GM23338 (cell line): ENCODE measurements at regions not wholly inside any gene's neighbourhood (a gene's known extent, or its start where the extent isn't known, plus 50 kb on each side); places are given as distances from the start of the nearest gene placed in this dataset.

Experiments used
- EZH2 ChIP-seq: fragments of 200-600 bp; sonication (generic); IDR thresholded peaks from one replicate; pipeline ENCODE4 v1.8.0; 2017; ENCODE audit warnings: antibody characterized with exemption, mild to moderate bottlenecking, low read depth; ENCODE audit not compliant: unreplicated experiment
- EZH2phosphoT487 ChIP-seq: fragments of 200-600 bp; sonication (generic); IDR thresholded peaks from one replicate; pipeline ENCODE4 v1.8.1; 2018; ENCODE audit warnings: antibody characterized with exemption; ENCODE audit not compliant: unreplicated experiment
- POLR2AphosphoS5 ChIP-seq: IDR thresholded peaks from 2 replicates; pipeline ENCODE4 v1.6.1; 2016; ENCODE audit warnings: antibody characterized with exemption, low read depth
- TF ChIP-seq, protein P1 (sequence below), 2 experiments: fragments of 200-600 bp in 1 of 2; sonication (generic) in 1 of 2; conservative IDR thresholded peaks; 2 replicates each; pipeline versions ENCODE4 v1.5.1 to v1.6.1; 2016 to 2017; ENCODE audit warnings: antibody characterized with exemption in 2 of 2, low read depth in 2 of 2, mild to moderate bottlenecking in 2 of 2, moderate library complexity in 1 of 2
- TF ChIP-seq, protein P2 (sequence below): IDR thresholded peaks from one replicate; pipeline ENCODE4 v1.6.1; 2018; ENCODE audit warnings: antibody characterized with exemption; ENCODE audit not compliant: unreplicated experiment

DNA sequence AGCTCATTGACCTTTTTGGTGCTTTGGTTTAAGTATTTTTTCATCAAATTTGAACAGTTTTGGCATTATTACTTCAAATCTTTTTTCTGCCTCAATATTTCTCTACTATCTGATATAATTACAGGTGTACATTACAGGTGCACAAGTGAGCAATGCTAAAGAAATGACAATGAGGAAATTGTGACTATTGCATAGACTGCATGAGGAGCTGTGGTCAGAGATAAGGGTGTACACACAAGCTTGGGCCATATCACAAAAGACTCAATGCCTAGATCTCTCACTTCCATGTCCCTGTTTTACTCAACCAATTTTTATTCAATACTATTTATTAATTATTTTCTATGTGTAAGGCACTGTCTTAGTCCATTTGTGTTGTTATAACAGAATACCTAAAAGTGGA lies 251.0 kb upstream of the UBASH3B start:
- TF ChIP-seq, protein P1, sequence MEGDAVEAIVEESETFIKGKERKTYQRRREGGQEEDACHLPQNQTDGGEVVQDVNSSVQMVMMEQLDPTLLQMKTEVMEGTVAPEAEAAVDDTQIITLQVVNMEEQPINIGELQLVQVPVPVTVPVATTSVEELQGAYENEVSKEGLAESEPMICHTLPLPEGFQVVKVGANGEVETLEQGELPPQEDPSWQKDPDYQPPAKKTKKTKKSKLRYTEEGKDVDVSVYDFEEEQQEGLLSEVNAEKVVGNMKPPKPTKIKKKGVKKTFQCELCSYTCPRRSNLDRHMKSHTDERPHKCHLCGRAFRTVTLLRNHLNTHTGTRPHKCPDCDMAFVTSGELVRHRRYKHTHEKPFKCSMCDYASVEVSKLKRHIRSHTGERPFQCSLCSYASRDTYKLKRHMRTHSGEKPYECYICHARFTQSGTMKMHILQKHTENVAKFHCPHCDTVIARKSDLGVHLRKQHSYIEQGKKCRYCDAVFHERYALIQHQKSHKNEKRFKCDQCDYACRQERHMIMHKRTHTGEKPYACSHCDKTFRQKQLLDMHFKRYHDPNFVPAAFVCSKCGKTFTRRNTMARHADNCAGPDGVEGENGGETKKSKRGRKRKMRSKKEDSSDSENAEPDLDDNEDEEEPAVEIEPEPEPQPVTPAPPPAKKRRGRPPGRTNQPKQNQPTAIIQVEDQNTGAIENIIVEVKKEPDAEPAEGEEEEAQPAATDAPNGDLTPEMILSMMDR (conservative IDR thresholded peaks at IDR 0.05; ENCODE audit: low read depth in 2 of 2), result no peak
- TF ChIP-seq EZH2, result no peak
- no peak for TF ChIP-seq POLR2AphosphoS5
- TF ChIP-seq, protein P2, sequence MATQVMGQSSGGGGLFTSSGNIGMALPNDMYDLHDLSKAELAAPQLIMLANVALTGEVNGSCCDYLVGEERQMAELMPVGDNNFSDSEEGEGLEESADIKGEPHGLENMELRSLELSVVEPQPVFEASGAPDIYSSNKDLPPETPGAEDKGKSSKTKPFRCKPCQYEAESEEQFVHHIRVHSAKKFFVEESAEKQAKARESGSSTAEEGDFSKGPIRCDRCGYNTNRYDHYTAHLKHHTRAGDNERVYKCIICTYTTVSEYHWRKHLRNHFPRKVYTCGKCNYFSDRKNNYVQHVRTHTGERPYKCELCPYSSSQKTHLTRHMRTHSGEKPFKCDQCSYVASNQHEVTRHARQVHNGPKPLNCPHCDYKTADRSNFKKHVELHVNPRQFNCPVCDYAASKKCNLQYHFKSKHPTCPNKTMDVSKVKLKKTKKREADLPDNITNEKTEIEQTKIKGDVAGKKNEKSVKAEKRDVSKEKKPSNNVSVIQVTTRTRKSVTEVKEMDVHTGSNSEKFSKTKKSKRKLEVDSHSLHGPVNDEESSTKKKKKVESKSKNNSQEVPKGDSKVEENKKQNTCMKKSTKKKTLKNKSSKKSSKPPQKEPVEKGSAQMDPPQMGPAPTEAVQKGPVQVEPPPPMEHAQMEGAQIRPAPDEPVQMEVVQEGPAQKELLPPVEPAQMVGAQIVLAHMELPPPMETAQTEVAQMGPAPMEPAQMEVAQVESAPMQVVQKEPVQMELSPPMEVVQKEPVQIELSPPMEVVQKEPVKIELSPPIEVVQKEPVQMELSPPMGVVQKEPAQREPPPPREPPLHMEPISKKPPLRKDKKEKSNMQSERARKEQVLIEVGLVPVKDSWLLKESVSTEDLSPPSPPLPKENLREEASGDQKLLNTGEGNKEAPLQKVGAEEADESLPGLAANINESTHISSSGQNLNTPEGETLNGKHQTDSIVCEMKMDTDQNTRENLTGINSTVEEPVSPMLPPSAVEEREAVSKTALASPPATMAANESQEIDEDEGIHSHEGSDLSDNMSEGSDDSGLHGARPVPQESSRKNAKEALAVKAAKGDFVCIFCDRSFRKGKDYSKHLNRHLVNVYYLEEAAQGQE, result no peak
- no peak for TF ChIP-seq EZH2phosphoT487
